ENCODE measurements at regions not wholly inside any gene's neighbourhood (a gene's known extent, or its start where the extent isn't known, plus 50 kb on each side); places are given as distances from the start of the nearest gene placed in this dataset.
"Not testable (repeated sequence)": the region's sequence is repeated elsewhere in the genome, so short reads cannot be mapped to it uniquely, and the experiment has no call there.

DNA sequence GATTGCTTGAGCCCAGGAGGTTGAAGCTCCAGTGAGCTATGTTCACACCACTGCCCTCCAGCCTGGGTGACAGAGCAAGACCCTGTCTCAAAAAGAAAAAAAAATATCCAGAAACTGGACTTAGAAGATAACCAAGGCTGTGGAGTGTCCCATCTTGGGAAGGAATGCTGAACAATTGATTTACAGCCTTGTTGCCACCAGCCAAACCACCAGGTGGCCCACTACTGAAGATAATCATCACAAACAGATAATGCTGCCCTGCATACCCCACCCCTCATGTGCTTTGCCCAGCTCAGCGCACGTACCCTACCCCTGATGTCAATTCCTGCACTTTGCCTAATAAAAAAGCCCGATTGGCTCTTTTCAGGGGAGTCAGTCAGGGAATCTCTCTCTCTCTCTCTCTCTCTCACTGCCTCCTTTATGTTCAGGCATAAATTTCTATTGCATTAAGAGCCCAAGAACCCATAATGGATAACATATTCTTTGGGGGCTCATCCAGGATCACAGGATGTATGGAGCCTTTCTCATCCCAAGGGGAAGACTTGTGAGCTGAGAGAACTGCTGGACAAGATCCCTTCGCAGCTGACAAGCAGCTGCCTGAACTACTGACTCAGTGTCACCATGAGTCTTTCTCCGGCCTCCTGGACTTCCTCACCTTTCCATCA lies 166.4 kb downstream of the CD24 start:
- Histone ChIP-seq H3K9me3 (ENCODE audit: control insufficient read depth in 2 of 3, insufficient read depth in 1 of 3, low read length in 3 of 3) (peaks cover 0 to 43% (median 4%) of the 10 kb centered on the region in 3 donors), H3K4me1 (ENCODE audit: control insufficient read depth in 2 of 3, insufficient read depth in 2 of 3, low read depth in 1 of 3, low read length in 3 of 3) (peaks cover 6 to 10% (median 10%) of the 10 kb centered on the region in 3 donors), H3K9ac (ENCODE audit: low read length in 3 of 3) (no peak overlapping the region), H3K27ac (ENCODE audit: low read depth in 2 of 2, low read length in 2 of 2) (no peak overlapping the region), H3K4me3 (ENCODE audit: low read length in 3 of 3) (no peak overlapping the region), H3K36me3 (ENCODE audit: control insufficient read depth in 2 of 3, insufficient read depth in 3 of 3, low read length in 3 of 3) (no peaks in the 10 kb centered on the region), H3K27me3 (ENCODE audit: control insufficient read depth, insufficient read depth, low read length) (no peaks in the 10 kb centered on the region)
- FAIRE-seq: no peak
- no peak for DNase-seq
- TF ChIP-seq, protein P1, sequence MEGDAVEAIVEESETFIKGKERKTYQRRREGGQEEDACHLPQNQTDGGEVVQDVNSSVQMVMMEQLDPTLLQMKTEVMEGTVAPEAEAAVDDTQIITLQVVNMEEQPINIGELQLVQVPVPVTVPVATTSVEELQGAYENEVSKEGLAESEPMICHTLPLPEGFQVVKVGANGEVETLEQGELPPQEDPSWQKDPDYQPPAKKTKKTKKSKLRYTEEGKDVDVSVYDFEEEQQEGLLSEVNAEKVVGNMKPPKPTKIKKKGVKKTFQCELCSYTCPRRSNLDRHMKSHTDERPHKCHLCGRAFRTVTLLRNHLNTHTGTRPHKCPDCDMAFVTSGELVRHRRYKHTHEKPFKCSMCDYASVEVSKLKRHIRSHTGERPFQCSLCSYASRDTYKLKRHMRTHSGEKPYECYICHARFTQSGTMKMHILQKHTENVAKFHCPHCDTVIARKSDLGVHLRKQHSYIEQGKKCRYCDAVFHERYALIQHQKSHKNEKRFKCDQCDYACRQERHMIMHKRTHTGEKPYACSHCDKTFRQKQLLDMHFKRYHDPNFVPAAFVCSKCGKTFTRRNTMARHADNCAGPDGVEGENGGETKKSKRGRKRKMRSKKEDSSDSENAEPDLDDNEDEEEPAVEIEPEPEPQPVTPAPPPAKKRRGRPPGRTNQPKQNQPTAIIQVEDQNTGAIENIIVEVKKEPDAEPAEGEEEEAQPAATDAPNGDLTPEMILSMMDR (IDR thresholded peaks at IDR 0.05; ENCODE audit: borderline replicate concordance, extremely low read depth, insufficient read depth): no peak
- intact Hi-C loops (cut with DNase I): no loop called here

DNA sequence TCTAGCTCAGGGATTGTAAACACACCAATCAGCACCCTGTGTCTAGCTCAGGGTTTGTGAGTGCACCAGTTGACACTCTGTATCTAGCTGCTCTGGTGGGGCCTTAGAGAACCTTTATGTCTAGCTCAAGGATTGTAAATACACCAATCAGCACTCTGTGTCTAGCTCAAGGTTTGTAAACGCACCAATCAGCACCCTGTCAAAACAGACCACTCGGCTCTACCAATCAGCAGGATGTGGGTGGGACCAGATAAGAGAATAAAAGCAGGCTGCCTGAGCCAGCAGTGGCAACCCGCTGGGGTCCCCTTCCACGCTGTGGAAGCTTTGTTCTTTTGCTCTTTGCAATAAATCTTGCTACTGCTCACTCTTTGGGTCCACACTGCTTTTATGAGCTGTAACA lies 168.3 kb downstream of the CD24 start:
- Histone ChIP-seq H3K4me1 (ENCODE audit: control insufficient read depth in 2 of 3, insufficient read depth in 2 of 3, low read depth in 1 of 3, low read length in 3 of 3) (peaks cover 10 to 12% (median 11%) of the 10 kb centered on the region in 3 donors), H3K9me3 (ENCODE audit: control insufficient read depth in 2 of 3, insufficient read depth in 1 of 3, low read length in 3 of 3) (peaks cover 0 to 39% (median 4%) of the 10 kb centered on the region in 3 donors)
- DNase-seq; intact Hi-C loops (cut with DNase I); H3K36me3 ChIP-seq (ENCODE audit: control insufficient read depth in 2 of 3, insufficient read depth in 3 of 3, low read length in 3 of 3); FAIRE-seq; H3K27me3 ChIP-seq (ENCODE audit: control insufficient read depth, insufficient read depth, low read length); H3K9ac ChIP-seq (ENCODE audit: low read length in 3 of 3); H3K4me3 ChIP-seq (ENCODE audit: low read length in 3 of 3); H3K27ac ChIP-seq (ENCODE audit: low read depth in 2 of 2, low read length in 2 of 2): not testable (repeated sequence)

DNA sequence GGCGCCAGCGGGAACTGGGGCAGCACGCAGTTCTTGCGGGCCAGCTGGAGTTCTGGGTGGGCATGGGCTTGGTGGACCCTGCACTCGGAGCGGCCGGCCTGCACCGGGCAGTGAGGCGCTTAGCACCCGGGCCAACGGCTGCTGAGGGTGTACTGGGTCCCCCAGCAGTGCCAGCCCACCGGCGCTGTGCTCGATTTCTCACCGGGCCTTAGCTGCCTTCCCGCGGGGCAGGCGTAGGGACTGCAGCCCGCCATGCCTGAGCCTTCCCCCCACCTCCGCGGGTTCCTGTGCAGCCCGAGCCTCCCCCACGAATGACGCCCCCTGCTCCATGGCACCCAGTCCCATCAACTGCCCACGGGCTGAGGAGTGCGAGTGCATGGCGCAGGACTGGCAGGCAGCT lies 168.8 kb downstream of the CD24 start:
- no peak for DNase-seq
- Histone ChIP-seq H3K27me3 (ENCODE audit: control insufficient read depth, insufficient read depth, low read length) (no peaks in the 10 kb centered on the region), H3K9ac (ENCODE audit: low read length in 3 of 3) (no peak overlapping the region), H3K4me1 (ENCODE audit: control insufficient read depth in 2 of 3, insufficient read depth in 2 of 3, low read depth in 1 of 3, low read length in 3 of 3) (peaks cover 10 to 12% (median 11%) of the 10 kb centered on the region in 3 donors), H3K9me3 (ENCODE audit: control insufficient read depth in 2 of 3, insufficient read depth in 1 of 3, low read length in 3 of 3) (peaks cover 0 to 34% (median 4%) of the 10 kb centered on the region in 3 donors), H3K36me3 (ENCODE audit: control insufficient read depth in 2 of 3, insufficient read depth in 3 of 3, low read length in 3 of 3) (no peaks in the 10 kb centered on the region), H3K27ac (ENCODE audit: low read depth in 2 of 2, low read length in 2 of 2) (no peak overlapping the region), H3K4me3 (ENCODE audit: low read length in 3 of 3) (no peak overlapping the region)
- intact Hi-C loops (cut with DNase I): no loop called here
- TF ChIP-seq, protein P1 (IDR thresholded peaks at IDR 0.05; ENCODE audit: borderline replicate concordance, extremely low read depth, insufficient read depth): no peak
- FAIRE-seq: no peak

DNA sequence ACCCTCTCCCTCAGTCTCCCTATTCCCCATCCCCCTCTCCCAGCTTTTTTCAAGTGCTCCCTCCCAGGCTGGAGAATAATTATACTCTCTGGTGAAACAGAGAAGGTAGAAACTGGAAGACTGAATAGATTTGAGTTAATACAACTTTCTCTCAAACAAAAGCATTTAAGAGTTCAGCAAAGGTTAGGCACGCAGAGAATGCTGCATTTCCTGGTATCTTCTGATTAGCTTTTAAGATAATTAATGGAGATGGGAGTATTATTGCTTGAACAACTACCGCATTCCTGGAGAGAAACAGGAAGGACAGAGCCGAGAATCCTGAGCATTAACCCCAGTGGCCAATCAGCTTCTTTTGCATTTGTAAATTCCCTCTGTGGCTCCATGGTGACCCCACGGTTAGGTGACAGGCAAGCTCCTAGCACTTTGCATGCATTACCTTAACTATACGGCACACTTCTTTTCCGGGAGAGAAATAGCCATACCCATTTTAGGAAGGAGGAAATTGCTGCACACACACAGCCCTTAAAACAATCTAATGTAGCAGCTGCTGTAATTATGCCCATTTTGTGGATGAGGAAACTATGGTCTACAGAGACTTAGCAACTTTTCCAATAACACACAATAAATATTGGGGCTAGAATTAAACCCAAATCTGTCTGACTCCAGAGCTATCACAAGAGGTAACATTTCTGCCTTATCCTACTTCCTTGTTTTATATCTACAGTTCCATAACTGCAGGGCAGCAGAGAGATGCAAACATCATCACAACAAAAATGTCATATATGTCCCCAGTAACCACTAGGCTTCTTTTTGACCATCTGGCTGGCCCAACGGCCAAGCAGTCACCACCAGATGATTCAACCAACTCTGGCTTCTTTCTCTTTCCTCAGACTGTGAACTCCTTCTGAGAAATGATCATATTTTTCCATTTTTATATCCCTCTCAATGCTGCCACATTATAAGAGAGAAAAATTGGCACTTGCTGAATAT lies 169.9 kb downstream of the CD24 start:
- Histone ChIP-seq H3K9ac (ENCODE audit: low read length in 3 of 3) (no peak overlapping the region), H3K36me3 (ENCODE audit: control insufficient read depth in 2 of 3, insufficient read depth in 3 of 3, low read length in 3 of 3) (no peaks in the 10 kb centered on the region), H3K4me1 (ENCODE audit: control insufficient read depth in 2 of 3, insufficient read depth in 2 of 3, low read depth in 1 of 3, low read length in 3 of 3) (peaks cover 10 to 18% (median 11%) of the 10 kb centered on the region in 3 donors), H3K4me3 (ENCODE audit: low read length in 3 of 3) (peak overlapping the region in 1 of 3 donors; percentile 6), H3K27ac (ENCODE audit: low read depth in 2 of 2, low read length in 2 of 2) (peak overlapping the region; percentile 48 to 61), H3K27me3 (ENCODE audit: control insufficient read depth, insufficient read depth, low read length) (no peaks in the 10 kb centered on the region), H3K9me3 (ENCODE audit: control insufficient read depth in 2 of 3, insufficient read depth in 1 of 3, low read length in 3 of 3) (peaks cover 0 to 28% (median 4%) of the 10 kb centered on the region in 3 donors)
- intact Hi-C loops (cut with DNase I): no loop called here
- TF ChIP-seq, protein P1 (IDR thresholded peaks at IDR 0.05; ENCODE audit: borderline replicate concordance, extremely low read depth, insufficient read depth): no peak
- FAIRE-seq (no peak), DNase-seq (peak in 3 of 5 donors; percentile 57 to 66 (median 62))

Measured in kidney (tissue), 13 donors.